Erythroblast (primary cell): ENCODE measurements at regions not wholly inside any gene's neighbourhood (a gene's known extent, or its start where the extent isn't known, plus 50 kb on each side); places are given as distances from the start of the nearest gene placed in this dataset.

ENCODE experiments used
- DNase-seq, 2 experiments: peaks; one replicate each; lab custom pipeline; 2025; lab: John Stamatoyannopoulos, UW
- GATA1 ChIP-seq: IDR thresholded peaks from 2 replicates; pipeline ENCODE4 v1.6.1; 2011; ENCODE audit warnings: low read depth, mild to moderate bottlenecking, control low read depth, low read length, moderate library complexity
- POLR2A ChIP-seq: IDR thresholded peaks from 2 replicates; pipeline ENCODE4 v1.6.1; 2011; ENCODE audit warnings: mild to moderate bottlenecking, low read length

DNA sequence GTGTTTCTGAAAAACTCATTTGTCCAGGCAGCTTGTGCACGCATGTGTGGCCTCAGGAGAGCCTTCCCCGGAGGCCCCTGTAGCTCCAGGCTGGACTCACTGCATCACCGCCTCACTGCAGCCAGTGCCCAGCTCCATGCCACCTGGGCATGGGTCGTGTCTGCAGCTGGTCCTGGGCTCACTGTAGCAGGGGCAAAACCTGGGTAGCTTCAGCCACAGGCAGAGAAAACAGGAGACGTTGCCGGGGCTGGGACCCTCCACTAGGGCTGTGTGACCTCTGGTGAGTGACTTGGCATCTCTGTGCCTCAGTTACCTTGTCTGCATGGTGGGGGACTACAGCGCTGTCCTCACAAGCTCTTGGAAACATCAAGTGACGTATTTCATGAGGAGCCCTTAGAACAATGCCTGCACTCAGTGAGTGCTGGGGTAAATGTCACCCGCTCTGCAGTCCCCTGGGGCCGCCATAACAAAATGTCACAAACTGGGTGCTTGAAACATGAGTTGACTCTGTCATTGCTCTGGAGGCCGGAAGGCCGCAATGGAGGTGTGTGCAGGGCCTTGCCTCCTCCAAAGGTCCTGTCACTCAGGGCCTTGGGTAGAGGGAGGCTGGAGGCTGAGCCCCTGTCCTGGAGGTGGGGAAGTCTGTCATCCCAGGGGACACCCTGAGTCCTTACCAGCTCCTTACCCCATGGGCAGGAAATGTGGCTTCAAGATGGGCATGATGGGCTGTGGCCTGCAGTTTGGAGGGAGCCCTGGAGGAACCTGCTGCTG, 488.7 kb downstream of the TBC1D22A start:
- no peak for DNase-seq
- TF ChIP-seq GATA1 (no peak), POLR2A (no peak)

DNA sequence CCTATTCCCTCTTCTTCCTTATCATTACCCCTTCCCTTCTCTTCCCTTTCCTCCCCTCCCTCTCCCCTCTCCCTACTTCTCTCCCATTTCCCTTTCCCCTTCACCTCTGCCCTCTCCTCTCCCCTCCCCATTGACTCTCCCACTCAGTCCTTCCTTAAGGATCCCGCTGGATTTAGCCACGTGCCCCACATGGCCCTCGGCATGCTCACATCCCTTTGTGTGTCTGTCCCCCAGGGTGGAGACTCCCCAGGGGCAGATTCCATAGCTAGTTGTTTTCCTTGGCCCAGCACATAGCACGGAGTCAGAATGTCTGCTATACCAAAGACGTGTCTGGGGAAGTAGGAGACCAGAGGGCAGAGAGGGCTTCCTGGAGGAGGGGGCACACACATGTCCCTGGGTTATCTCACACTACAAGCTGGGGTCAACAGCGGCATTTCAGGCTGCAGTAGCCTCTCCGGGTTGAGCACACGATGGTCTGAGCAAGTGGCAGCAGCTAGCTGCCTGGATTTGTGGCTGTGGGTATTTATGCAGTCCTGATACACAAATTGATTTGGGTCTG, 487.0 kb downstream of the TBC1D22A start:
- no peak for DNase-seq
- TF ChIP-seq GATA1 (no peak), POLR2A (no peak)

GRCh38 chr22:47248925-47249324, 486.5 kb downstream of the TBC1D22A start:
- DNase-seq = no peak
- TF ChIP-seq GATA1 = no peak
- no peak for TF ChIP-seq POLR2A

GRCh38 chr22:47247579-47248240, 485.3 kb downstream of the TBC1D22A start:
- TF ChIP-seq GATA1 (no peak), POLR2A (no peak)
- DNase-seq = no peak

DNA sequence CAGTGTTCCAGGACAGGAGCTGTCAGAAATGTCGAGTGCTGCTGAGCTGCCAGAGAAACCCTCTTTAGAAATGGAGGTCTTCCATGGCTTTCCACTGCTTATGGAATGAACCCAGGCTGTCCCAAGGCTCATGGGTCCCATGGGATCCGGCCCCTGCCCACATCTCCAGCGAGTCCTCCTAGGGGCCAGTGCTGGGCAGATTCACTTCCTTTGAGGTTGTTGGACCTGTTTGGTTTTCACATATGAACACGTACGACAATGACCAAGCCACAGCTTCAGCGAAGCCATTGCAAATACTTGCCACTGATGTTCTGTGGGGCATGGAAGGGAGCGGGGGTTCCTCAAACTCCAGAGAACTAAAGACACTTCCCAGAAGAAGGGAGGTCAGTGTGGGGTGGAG, 483.3 kb downstream of the TBC1D22A start:
- DNase-seq = no peak
- TF ChIP-seq POLR2A = no peak
- TF ChIP-seq GATA1 = no peak

DNA sequence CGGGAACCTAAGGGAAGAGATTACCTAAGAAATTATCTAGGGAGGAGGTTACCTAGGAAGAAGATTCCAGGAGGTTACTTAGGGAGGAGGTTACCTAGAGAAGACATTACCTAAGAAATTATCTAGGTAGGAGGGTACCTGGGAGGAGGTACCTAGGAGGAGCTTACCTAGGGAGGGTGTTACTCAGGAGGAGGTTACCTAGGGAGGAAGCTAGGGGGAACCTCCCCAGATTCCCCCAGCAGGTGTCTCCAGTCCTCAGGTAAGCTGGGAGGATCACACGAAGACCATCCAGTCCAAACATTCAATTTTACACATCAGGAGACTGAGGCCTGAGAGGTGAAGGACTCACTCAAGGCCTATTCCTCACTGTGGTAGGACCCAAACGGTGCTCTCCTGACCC, 482.8 kb downstream of the TBC1D22A start:
- TF ChIP-seq POLR2A = no peak
- TF ChIP-seq GATA1 = no peak
- no peak for DNase-seq

- no peak for DNase-seq
- no peak for TF ChIP-seq GATA1
- no peak for TF ChIP-seq POLR2A
Measured at GRCh38 chr22:47240116-47240515, 477.7 kb downstream of the TBC1D22A start.

DNA sequence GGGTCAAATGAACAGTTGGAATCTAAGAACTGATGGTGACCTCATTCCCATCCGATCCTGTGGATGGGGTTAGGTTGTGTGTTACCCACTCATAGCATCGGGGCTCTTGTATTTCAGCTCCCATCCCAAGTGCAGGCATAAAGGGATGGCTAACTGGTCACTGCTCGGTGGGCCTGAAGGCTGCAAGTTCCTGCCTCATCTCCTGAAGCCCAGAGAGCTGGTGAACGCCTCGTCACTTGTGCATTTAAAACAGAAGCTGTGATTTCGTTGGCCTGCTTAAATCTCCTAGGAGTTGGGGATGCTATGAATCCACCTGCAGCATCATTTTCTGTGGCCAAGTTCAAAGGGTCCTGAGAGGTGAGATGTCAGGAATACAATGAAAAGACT, 477.0 kb downstream of the TBC1D22A start:
- TF ChIP-seq GATA1 (no peak), POLR2A (no peak)
- no peak for DNase-seq

GRCh38 chr22:47238690-47239473, 476.4 kb downstream of the TBC1D22A start:
- TF ChIP-seq GATA1 (no peak), POLR2A (no peak)
- DNase-seq = no peak

DNA sequence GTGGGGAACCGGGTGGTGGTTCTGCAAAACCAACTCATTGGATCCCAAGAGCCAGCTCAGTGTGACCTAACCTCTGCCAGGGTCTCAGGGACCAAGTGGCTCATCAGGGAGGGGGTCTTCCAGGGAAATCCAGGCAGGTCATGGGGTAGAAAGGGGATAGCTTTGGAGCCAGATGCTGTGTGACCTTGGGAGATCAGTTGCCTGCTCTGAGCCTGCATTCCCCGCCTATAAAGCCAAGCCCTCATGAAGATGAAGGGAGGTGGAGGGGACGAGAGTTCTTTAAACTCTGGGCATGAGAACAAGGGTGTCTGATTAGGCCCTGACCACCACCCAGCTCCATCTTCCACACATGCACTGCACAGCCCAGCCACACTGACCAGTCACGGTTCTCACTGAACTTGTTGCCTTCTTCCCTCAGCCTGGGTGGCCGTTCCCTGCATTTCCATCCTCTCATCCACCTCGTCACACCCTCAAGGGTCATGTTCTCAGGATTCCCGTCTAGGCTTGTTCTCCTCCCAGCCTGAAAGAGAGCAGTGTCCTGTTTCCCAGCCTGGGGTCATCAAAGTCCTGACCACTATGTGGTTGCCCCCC, 475.5 kb downstream of the TBC1D22A start:
- TF ChIP-seq GATA1 = no peak
- TF ChIP-seq POLR2A = no peak
- no peak for DNase-seq

GRCh38 chr22:47236718-47237117, 474.3 kb downstream of the TBC1D22A start:
- no peak for TF ChIP-seq GATA1
- no peak for TF ChIP-seq POLR2A
- DNase-seq = no peak

DNA sequence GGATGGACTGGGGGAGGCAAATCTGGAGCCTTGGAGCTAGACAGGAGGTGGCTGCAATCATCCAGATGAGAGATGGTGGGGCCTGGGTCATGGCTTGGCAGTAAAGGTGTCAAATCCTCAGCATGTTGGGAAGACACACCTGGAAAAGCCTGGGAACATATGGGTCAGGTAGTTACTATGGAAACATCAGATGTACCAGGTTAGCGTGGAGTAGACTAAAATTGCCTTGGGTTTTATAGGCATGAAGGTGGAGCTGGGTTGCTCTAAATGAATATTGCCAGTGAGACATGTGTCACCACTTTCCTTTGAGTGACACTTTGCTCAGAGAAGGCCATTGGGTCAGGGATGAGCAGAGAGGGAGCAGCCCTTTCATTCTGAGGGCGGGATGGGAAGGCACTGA, 473.7 kb downstream of the TBC1D22A start:
- DNase-seq = no peak
- no peak for TF ChIP-seq GATA1
- TF ChIP-seq POLR2A = no peak
